ENCODE measurements at regions not wholly inside any gene's neighbourhood (a gene's known extent, or its start where the extent isn't known, plus 50 kb on each side); places are given as distances from the start of the nearest gene placed in this dataset.

GRCh38 chr1:96234299-96234698 lies 487.3 kb upstream of the PTBP2 start:
- no peak for TF ChIP-seq MYNN (tag by site-specific recombination; IDR thresholded peaks at IDR 0.05; ENCODE audit: borderline replicate concordance)
- no peak for TF ChIP-seq CTCF (tag by site-specific recombination; IDR thresholded peaks at IDR 0.05)
- no peak for TF ChIP-seq BCL11A (tag by site-specific recombination; IDR thresholded peaks at IDR 0.05; ENCODE audit: low read depth)
- TF ChIP-seq ZNF704 (tag by site-specific recombination; IDR thresholded peaks at IDR 0.05) = no peak
- no peak for TF ChIP-seq ZNF24 (tag by site-specific recombination; IDR thresholded peaks at IDR 0.05)
- TF ChIP-seq KLF16 (tag by site-specific recombination; IDR thresholded peaks at IDR 0.05) = no peak
- no peak for TF ChIP-seq ZNF274 (IDR thresholded peaks at IDR 0.05; ENCODE audit: low read length)
- no peak for TF ChIP-seq ZNF274 (tag by site-specific recombination; IDR thresholded peaks at IDR 0.05; ENCODE audit: borderline replicate concordance)

Measured in HEK293 (cell line).